Hematopoietic multipotent progenitor cell treated with erythropoietin and hydrocortisone succinate and interleukin-3 and kit ligand, for 17 days (in vitro differentiated cells): ENCODE measurements at regions not wholly inside any gene's neighbourhood (a gene's known extent, or its start where the extent isn't known, plus 50 kb on each side); places are given as distances from the start of the nearest gene placed in this dataset.

Experiments used
- DNase-seq: peaks from one replicate; pipeline ENCODE4 v3.0.0-alpha.2; 2015; ENCODE audit warnings: low spot score

- no peak for DNase-seq
Observed at GRCh38 chr12:124630791-124631313, 63.4 kb upstream of the NCOR2 start.

GRCh38 chr12:124629789-124630480 is 62.5 kb upstream of the NCOR2 start:
- DNase-seq = no peak

GRCh38 chr12:124629117-124629516 is 61.7 kb upstream of the NCOR2 start:
- no peak for DNase-seq

GRCh38 chr12:124627956-124628355 is 60.5 kb upstream of the NCOR2 start:
- DNase-seq = no peak

- no peak for DNase-seq
Observed at GRCh38 chr12:124626971-124627411, 59.6 kb upstream of the NCOR2 start.

GRCh38 chr12:124625867-124626675 is 58.7 kb upstream of the NCOR2 start:
- no peak for DNase-seq

GRCh38 chr12:124624823-124625222 is 57.4 kb upstream of the NCOR2 start:
- DNase-seq = no peak

- no peak for DNase-seq
Observed at GRCh38 chr12:124623344-124624035, 56.1 kb upstream of the NCOR2 start.

- no peak for DNase-seq
Observed at GRCh38 chr12:124622764-124623163, 55.4 kb upstream of the NCOR2 start.

- DNase-seq = no peak
Observed at GRCh38 chr12:124622331-124622730, 54.9 kb upstream of the NCOR2 start.

- no peak for DNase-seq
Observed at GRCh38 chr12:124621296-124621660, 53.9 kb upstream of the NCOR2 start.

- DNase-seq = no peak
Observed at GRCh38 chr12:124620606-124621295, 53.3 kb upstream of the NCOR2 start.

GRCh38 chr12:124618291-124618902 is 51.0 kb upstream of the NCOR2 start:
- no peak for DNase-seq

GRCh38 chr12:124617615-124618014 is 50.2 kb upstream of the NCOR2 start:
- no peak for DNase-seq
